Globus pallidus (tissue), 1 donor: ENCODE measurements at regions not wholly inside any gene's neighbourhood (a gene's known extent, or its start where the extent isn't known, plus 50 kb on each side); places are given as distances from the start of the nearest gene placed in this dataset.

Experiments
- DNase-seq: peaks from one replicate; pipeline ENCODE4 v3.0.0-alpha.2; 2015; ENCODE audit warnings: low spot score

DNA sequence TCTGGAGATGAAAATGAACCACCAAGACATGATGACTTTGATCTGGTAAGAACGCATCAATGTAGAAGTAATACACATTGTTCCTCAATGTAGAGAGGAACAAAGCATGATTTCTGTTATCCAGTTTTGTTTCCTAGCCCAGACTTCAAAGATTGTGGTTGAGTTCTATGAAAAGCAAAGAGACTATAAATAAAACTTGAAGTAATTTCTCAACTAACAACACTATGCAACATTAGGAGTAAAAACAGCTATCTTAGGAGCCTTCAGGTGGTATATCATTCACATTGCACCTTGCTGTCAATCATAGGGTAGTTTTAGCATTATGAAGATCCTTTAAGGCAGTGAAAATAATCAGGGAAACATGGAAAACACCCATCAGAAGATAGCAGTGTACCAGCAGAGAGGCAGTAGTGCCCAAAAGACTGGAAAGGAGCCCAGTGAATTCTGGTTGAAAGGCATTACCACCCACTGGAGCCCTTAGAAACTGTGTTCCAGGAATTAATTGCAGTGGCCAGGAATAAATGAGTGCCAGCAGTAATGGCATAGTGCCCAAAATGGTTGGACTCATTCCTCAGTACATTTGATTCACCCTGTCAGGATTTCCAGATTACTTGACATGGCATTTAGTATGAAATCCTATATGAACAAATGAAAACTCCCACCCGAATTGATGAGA lies 300.7 kb upstream of the CXXC4 start:
- DNase-seq = no peak

DNA sequence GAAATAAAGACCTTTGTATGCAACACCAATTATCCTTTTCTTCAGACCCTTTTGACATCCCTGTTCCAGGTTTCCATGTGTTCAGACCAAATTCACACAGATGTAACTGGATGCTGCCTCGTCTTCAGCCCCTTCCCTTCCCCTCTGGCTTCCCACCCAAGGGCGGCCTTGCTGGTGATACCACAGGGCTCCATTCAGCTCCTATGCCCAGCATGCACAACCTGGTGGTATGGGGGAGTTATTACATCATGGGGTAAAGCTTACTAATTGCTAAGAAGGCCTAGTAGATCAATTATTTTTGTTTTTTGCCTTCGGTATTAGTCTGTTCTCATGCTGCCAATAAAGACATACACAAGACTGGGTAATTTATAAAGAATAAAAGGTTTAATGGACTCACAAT lies 317.0 kb upstream of the CXXC4 start:
- no peak for DNase-seq

DNA sequence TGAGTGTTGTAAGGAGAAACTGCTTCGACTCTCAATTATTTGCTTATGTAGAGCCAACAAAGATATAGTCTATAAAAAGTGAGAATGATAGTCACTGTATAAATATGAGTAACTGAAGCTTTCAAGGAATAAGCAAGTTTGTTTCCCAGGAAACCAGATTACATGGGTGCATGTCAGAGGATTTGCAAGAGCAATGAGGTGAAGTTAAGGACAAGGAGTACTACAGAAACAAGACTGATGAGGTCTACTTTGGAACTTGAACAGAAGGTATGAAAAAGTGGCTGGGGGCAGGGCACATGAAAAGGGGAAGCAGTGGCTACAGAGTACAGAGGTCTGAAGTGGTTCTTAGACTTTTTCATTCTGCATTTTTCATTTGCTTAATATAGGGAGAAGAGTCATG lies 321.0 kb upstream of the CXXC4 start:
- DNase-seq = no peak

DNA sequence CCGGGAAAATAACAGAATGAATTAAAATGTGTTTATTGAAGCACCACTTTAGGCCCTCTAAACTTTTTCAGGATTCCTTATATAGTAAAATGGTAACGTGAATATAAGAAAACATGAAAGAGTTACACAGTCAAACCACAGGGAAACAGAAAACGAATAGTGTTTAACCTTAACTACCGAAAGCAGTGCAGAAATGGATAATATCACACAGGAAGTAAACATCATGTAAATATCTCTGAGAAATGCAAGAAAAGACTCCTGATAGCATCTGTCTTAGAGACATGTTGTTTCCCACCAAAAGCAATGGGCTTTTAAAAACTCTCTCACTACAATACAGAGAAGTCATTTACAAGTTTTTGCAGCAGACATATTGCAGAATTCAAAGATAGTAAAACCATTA lies 323.9 kb upstream of the CXXC4 start:
- no peak for DNase-seq

DNA sequence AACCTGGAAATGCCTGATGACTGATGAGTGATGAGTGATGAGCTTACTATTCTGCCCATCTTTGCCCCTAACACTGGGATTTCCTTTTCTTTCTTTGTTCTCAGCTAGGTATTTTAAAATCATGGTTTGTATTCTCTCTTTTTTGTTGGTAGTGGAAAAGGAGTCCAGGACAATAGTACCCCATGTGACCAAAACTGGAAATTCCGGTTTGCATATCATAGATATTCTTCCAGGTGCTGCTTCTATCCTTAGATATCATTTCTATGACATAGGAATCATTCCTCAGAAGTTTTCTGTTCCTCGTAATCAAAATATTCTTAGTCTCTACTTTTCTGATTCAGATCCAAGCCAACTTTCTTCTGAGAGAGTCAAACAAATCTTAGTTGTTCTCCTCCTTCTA lies 320.5 kb upstream of the TET2 start:
- DNase-seq = no peak

DNA sequence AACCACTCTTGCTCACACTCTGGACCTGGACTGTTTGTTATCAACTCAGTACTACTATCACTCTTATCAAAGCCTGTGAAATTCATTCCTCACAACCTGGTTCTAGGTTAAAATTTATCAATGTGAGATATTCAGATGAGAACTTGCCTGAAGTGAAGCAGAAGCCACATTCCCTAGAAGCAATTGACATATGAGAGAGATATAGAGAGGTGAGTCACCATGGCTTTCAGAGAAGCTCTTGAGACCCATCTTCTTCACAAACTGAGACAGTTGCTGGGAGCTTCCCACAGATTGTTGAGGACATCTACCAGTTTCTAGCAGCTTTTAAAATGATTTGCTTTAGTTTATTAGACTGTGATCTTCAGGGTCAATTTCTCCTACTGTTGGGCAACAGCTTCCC lies 316.9 kb upstream of the TET2 start:
- no peak for DNase-seq

DNA sequence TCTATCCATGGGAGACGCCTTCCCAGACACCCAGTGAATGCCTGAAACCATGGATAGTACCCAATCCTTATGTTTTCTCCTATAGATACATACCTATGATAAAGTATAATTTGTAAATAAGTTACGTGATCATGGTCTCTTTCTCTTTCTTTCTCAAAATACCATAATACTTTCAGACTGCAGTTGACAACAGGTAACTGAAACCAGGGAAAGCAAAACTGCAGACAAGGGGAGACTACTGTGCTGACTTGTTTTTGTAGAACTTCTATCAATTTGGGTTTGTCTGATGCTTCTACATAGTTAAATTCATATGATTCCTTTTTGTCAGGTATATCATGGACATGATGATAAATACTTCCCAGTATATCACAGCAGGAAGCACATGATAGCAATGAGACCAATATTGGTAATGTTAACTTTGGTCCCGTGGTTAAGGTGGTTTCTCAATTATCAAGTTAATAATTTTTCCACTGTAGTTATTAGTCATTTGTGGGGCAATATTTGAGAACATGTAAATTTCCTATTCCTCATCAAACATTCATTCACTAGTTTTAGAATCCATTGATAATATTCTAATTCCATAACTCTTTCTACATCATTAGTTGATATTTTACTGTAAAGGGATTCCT lies 298.0 kb upstream of the TET2 start:
- DNase-seq = no peak

DNA sequence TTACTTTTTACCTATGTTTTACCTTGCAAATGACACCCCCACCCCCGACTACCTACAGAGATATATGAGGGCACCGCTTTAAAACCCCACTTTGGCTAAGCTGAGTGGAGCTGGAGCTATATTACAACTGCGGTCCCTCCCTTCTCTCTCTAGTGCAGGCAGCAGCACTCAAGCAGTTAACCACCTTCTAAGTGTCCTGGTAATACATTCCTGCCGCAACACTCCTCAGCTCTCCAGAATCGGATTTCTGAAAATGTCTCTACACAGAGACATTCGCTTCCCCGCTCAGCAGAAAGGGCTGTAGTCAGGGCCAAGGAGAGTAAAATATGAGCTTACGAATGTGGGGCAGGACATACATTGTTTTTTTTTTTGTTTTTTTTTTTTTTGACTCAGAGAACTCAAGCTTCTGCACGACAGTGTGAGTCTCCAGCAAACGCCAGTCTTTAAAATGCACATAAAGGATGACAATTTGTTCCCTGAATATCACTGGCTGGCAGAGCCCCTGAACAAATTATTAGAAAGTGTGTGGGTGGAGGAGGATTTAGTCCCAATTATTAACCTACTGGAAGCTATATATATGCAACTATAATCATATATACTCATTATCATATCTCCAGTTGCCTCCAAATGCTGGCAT lies 287.0 kb upstream of the TET2 start:
- no peak for DNase-seq

DNA sequence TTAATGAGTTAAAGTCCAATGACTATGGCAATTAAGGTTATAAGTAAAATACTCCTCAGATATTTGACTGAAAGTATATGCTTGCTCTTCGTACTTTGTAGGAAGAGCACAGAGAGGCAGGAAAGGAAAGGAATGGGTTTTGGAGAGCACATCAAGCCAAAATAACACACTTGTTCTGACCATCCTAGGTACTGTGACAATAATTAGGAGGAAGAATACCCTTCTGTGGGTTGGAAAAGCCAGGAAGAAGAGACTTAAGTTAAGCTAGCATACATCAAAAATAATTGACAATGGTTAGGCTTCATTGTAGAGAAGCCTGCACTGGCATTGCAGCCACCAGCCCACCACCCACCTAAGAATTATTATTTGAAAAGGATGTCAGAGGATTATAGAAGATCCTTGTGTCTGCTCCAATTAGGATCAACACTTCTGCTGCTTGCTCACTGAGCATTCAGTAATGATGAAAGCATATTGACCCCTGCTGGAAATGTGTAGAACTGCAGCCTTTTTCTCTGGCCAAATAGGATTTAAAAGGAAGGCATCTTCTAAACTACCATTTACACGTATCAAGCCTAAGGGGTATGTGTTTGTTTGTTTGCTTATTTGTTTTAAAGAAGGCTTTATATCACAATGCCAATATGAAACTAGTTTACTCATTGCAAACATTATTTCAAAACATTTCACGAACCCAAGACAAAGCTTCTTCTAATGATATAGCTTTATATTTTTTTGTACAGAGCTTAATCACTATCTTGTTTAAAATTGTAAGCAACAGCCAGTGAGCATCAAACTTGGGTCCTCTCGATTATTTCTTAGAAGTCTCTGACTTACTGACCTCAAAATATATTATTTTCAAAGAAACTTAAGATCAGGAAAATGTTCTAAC lies 286.2 kb upstream of the TET2 start:
- peak; percentile 81 for DNase-seq

DNA sequence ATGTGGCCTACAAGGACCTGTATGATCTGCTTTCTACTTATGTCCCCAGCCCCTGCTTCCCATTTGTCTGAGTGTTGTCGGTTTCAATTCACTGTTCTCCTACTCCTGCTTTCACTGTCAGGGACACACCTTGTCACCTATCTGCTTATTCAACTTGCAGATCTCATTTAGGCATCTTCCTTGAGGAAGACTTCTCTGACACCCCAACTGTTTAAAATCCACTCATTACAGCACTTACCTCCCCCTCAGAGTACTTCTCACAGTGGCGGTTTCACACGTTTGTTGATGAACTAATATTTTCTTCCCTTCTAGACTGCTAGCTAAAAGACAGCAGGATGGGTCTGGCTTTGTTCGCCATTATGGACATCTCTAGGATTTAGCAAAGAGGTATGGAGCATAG lies 279.9 kb upstream of the TET2 start:
- no peak for DNase-seq

DNA sequence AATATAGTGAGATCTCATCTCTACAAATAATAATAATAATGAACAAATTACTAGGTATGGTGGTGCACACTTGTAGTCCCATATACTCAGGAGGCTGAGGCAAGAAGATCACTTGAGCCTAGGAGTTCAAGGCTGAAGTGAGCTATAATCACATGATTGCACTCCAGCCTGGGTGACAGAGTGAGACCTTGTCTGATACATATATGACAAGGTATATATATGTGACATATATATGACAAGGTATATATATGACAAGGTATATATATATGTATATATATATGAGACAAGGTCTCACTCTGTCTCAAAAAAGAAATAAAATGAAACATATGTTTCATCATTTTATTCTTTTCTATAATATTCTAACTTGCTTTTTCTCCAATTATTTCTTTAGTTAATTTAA lies 278.1 kb upstream of the TET2 start:
- no peak for DNase-seq

DNA sequence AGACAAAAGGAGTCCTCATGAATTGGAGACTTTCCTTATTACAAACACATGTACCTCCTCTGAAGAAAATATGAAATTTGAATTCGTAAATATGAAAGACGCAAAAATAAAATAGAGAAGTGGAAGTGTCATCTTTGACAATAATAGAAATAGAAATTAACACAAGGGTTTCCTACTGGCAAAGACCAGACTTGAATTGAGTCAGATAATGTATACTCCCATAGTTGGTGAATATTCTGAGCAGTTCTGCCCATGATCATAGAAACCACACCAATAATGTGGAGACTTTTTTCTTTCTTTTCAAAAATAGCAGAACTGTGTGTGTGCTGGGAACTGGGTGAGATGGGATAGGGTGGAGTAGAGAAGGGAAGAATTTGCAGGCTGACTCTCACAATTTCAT lies 277.7 kb upstream of the TET2 start:
- DNase-seq = no peak

DNA sequence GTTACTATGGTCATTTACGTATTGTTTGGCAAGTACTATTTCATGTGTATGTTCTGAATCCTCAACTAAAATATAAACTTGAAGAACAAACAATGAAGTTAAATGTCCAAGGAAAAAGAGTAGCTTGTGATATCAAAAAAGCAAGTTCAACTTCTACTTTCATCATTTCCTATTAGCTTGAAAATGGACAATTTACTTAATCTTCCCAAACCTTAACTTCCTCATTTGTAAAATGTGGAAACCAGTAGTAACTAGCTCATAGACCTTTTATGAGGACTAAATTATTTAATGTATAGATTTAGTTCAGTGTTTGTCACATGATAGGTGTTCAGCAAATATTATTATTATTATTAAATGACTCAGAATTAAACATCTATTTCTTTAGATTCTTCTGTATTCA lies 276.8 kb upstream of the TET2 start:
- DNase-seq = no peak

DNA sequence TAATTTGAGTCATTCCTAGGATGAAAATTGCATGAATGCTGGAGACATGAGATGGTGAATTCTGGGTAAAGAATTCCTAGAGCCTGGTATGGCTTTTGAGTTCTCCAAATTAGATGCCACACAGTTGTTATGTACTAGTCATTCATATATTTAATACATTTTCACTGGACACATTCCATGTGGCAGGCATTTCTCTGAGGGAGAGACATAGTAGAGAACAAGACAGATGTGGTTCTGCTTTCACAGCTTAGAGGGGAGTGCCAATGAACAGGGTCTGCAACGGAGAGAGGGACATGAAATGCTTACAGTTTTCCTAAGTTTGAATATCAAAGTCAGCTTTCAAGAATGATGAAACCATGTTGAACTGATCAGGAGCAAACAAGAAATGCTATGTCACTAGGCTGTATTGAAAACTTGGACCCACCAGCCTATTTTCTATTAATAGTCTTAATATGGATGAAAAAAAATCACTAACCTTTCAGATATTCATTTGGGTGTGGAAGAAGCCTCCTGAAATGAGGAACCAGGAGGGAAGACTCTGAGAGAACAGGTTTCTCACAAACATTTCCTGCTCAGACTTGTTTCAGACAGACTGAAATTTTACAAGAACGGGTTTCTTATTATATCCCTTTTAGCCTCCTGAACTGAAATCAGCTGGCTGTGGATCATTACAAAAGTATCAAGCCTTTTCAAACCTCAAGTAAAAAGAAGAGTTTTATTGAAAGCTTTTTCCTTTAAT lies 276.0 kb upstream of the TET2 start:
- no peak for DNase-seq

DNA sequence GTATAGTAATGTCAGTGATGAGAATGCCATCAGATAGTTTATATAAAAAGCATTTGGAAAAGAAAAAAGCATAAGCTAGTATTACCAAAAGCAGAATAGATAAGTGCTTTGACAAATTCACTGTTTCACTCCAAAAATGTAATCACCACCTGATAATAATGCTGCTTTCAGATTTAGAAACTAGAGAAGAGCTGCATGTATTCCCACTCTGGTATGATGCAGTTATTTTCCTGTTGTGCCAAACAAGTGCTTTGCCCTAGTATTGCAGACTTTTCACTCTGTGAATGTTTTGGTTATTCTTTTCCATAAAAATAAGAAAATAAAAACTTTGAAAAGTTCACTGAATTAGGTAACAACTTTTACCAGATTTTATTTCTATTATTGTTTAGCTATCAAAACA lies 267.7 kb upstream of the TET2 start:
- no peak for DNase-seq

DNA sequence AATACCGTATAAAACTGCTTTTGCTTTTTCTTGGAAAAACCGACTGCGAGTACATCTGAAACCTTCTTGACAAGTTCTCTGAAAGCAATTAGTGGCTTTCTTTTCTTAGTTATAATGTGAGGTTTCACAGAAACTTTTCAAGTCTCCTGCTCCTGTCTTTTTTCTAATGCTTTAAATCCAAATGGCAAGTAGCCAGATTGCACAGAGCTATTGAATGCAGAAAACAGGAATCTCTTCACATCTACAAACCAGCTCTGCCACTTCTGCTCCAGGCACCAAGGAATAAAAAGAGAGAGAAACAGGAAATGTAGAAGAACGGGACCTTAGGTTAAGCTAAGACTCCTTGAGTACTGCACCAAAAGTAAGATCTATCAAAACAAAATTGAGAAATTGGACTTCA lies 267.3 kb upstream of the TET2 start:
- DNase-seq = no peak

DNA sequence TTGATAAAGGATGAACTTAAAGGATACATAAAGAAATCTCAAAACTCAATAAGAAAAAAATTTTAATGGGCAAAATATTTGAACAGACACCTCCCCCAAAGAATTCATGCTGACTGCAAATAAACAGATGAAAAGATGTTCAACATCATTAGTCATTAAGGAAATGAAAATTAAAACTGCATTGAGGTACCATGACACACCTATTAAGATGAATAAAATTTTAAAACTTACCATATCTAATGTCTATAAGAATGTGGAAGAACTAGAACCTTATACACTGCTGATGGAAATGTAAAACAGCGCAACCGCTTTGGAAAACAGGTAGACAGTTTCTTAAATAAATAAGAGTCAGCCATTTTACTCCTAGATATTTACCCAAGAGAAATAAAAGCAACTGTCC lies 266.8 kb upstream of the TET2 start:
- no peak for DNase-seq

DNA sequence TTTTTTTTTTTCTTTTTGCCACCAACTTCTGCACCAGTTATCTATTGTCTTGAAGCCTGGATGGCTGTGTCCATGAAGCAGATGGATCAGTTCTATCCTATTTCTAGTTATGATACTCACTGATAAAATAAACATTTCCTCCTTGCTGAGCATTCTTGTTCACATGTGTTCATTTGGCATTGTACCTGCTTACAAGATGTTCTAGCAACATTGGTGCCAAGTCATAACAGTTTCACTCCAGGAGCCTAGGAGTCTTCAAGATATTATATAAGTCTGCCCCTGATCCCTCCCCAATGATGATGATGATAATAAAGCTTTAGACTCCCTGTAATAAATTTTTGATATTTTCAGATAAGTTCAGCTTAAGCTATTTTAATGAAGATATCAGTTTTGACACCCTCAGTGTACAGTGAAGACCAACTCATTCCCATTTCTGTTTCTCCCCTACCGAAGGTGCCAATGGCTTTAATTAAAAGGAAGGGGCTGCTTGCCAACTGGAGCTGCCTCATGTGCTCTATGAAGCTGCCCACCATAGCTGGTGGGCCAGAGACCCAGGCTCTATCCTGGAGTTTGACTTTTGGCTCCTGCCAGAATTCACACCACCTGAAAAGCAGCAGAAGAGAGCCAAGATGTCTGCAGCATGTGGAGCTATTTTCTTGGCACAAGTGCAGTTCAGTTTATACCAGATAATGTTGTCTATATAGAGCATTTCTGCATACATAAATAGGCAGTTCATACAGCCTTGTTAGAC lies 265.4 kb upstream of the TET2 start:
- DNase-seq = no peak

DNA sequence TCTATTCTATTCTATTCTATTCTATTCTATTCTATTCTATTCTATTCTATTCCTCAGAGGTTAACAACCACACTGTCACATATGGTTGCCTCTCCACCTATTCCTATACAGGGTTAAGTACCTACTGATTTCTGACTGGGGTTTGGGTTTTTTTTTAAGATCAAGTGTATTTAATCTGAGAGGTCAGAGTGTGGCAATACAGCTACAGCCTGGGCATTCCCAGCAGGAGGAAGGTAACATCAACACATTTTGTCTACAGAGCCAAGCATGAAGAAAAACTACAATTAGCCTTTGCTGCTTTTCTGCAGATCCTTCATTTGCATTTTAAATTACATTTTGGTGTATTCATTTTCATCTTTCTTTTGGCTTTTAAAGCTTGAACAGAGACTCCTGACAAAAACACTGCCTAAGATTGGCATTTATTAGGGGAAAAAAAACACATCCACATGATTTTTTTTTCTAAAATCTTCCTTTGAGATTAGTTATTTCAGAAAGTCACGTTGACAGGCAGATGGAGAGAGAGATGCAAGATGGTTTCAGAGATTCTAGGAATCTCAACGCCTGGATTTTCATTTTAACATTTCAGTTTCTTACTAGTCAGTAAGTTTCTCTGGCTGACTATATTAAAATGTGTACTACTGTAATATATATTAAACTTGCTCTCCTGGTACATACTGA lies 255.9 kb upstream of the TET2 start:
- no peak for DNase-seq
